HG02852 (cell line): ENCODE measurements at regions not wholly inside any gene's neighbourhood (a gene's known extent, or its start where the extent isn't known, plus 50 kb on each side); places are given as distances from the start of the nearest gene placed in this dataset.
"Not testable (repeated sequence)": the region's sequence is repeated elsewhere in the genome, so short reads cannot be mapped to it uniquely, and the experiment has no call there.

Experiments used
- ATAC-seq: cut with Tn5 transposase; IDR thresholded peaks from one replicate; pipeline ENCODE4 v1.9.1; 2021; ENCODE audit warnings: mild to moderate bottlenecking, moderate library complexity; ENCODE audit not compliant: unreplicated experiment

GRCh38 chrX:80508083-80508482 is 87.8 kb downstream of the TENT5D start:
- not testable (repeated sequence) for ATAC-seq

GRCh38 chrX:80511969-80512760 is 91.9 kb downstream of the TENT5D start:
- peak; percentile 65 for ATAC-seq

GRCh38 chrX:80512924-80513323 is 92.7 kb downstream of the TENT5D start:
- ATAC-seq: peak; percentile 24

- ATAC-seq: no peak
Measured at GRCh38 chrX:80513625-80514024, 93.4 kb downstream of the TENT5D start.

GRCh38 chrX:80537096-80537495 is 116.8 kb downstream of the TENT5D start:
- ATAC-seq: no peak

GRCh38 chrX:80550722-80551121 is 130.5 kb downstream of the TENT5D start:
- ATAC-seq: no peak

- no peak for ATAC-seq
Measured at GRCh38 chrX:80556148-80556547, 135.9 kb downstream of the TENT5D start.

GRCh38 chrX:80572636-80573035 is 152.4 kb downstream of the TENT5D start:
- no peak for ATAC-seq

- no peak for ATAC-seq
Measured at GRCh38 chrX:80573275-80573674, 153.0 kb downstream of the TENT5D start.

GRCh38 chrX:80574486-80575086 is 154.3 kb downstream of the TENT5D start:
- ATAC-seq: not testable (repeated sequence)

GRCh38 chrX:80576267-80576666 is 156.0 kb downstream of the TENT5D start:
- no peak for ATAC-seq

- no peak for ATAC-seq
Measured at GRCh38 chrX:80576806-80577533, 156.7 kb downstream of the TENT5D start.

- ATAC-seq: no peak
Measured at GRCh38 chrX:80578517-80579105, 158.4 kb downstream of the TENT5D start.

- ATAC-seq: not testable (repeated sequence)
Measured at GRCh38 chrX:80590992-80591391, 170.7 kb downstream of the TENT5D start.

GRCh38 chrX:80602036-80602860 is 182.0 kb downstream of the TENT5D start:
- ATAC-seq: no peak
